T-helper 2 cell treated with Interferon-gamma antibody and Interleukin-4, amounts not matched to agents 100 ng/mL and 5 ng/mL, for 36 hours (primary cell): ENCODE measurements at regions not wholly inside any gene's neighbourhood (a gene's known extent, or its start where the extent isn't known, plus 50 kb on each side); places are given as distances from the start of the nearest gene placed in this dataset.
"Not testable (repeated sequence)": the region's sequence is repeated elsewhere in the genome, so short reads cannot be mapped to it uniquely, and the experiment has no call there.

Source experiments
- intact Hi-C: fragments of 100-400 bp; cut with micrococcal nuclease; formaldehyde crosslinking; loops from one replicate; pipeline ENCODE4 v1.15.1; 2023

GRCh38 chr9:104980039-104980654 lies 52.2 kb upstream of the ABCA1 start:
- intact Hi-C loops = no loop called here

DNA sequence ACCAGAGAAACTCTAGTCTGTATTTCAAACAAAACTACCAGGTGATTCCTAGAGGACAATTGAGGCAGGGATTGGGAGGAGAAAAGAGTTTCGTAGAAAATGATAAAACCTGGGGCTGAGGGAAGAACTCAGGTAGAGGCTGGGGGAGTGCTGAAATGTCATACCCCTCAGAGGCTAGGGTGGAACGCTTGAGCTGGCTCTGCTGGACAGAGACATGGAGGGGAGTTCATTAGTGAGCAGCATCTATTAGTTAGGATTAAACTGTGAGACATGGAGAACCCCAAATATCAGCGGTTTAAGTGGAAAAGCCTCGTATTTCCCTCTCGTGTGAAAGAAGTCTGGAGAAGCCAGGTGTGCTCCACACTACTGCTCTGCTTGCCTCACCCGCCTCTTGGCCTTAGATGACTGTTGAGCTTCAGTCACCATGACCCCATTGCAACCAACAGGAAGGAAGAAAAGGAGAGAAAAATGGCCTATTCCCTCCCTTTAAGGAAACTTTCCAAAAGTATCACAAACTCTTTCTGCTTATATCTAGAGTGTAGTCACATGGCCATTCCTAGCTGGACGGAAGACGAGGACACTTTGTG lies 53.7 kb upstream of the ABCA1 start:
- intact Hi-C loops = no loop called here

GRCh38 chr9:104982543-104982942 lies 54.6 kb upstream of the ABCA1 start:
- intact Hi-C loops = no loop called here

DNA sequence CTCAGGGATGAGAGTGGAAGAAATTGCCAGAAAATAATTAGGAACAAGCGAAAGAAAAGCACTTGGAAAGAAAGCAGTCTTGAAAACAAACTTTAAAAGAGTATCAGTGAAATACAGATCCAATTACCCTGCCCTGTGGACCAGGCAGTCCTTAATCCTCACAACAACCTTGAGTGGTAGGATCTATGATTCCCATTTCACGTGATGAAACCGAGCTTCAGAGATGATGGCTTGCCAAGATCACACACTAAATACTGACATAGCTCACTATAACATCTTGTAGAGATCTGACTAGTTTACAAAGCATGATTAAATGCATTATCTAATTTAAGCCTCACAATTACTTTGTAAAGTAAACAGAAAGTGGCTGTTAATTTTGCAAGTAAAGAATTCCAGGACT lies 55.5 kb upstream of the ABCA1 start:
- intact Hi-C loops = no loop called here

GRCh38 chr9:104984121-104984520 lies 56.2 kb upstream of the ABCA1 start:
- intact Hi-C loops = no loop called here

- intact Hi-C loops = no loop called here
Observed at GRCh38 chr9:104984542-104984941, 56.6 kb upstream of the ABCA1 start.

- intact Hi-C loops = no loop called here
Observed at GRCh38 chr9:104984948-104985347, 57.0 kb upstream of the ABCA1 start.

- intact Hi-C loops = no loop called here
Observed at GRCh38 chr9:104986096-104986495, 58.1 kb upstream of the ABCA1 start.

GRCh38 chr9:104987743-104988142 lies 59.8 kb upstream of the ABCA1 start:
- intact Hi-C loops = no loop called here

DNA sequence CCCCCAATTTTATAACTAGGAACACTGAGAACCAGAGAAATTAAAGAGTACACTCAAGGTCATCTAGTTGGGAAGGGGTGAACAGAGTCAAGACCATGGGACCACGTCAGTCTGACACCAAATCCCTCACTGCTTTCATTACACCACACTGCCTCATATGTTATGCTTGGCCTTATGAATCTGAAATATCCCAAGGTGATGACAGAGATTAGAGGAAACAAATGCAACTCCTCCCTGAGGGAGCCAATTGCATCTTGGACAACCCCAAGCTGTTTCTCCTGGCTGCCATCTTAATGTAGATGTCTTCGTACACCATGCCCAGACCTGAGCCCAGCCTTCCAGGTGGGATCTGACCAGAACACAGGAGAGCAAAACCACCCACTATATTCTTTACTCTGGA lies 60.6 kb upstream of the ABCA1 start:
- intact Hi-C loops = no loop called here

- intact Hi-C loops = loop anchor here (1.0 to 5.0 kb wide), 7 partner anchors 23 to 897 kb away; partner anchors contain the start of genes NIPSNAP3A and SMC2
Observed at GRCh38 chr9:104991144-104991953, 63.4 kb upstream of the ABCA1 start.

GRCh38 chr9:104992659-104993058 lies 64.7 kb upstream of the ABCA1 start:
- intact Hi-C loops = loop anchor here (5.0 kb wide), 1 partner anchor 35 kb away; no protein-coding TSS in a partner anchor

GRCh38 chr9:104993291-104993963 lies 65.5 kb upstream of the ABCA1 start:
- intact Hi-C loops = loop anchor here (5.0 kb wide), 1 partner anchor 36 kb away; no protein-coding TSS in a partner anchor

GRCh38 chr9:104997536-104997935 lies 69.6 kb upstream of the ABCA1 start:
- intact Hi-C loops = no loop called here

DNA sequence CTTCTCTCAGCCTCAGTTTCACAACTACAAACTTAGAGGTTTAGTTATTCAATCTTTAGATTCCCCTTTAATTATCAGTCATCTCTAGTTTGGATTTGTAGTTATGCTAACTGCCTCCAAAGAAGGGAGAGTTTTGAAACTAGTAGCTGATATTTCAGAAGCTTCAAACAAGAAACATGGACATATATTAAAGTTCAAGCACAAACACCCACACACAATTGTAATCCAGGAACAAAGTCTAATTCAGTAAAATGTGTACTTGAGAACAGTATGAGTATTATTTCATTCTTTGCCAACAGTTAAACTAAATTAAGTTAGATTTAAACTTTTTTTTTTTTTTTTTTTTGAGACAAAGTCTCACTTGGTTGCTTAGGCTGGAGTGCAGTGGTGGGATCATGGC lies 71.2 kb upstream of the ABCA1 start:
- intact Hi-C loops = no loop called here

DNA sequence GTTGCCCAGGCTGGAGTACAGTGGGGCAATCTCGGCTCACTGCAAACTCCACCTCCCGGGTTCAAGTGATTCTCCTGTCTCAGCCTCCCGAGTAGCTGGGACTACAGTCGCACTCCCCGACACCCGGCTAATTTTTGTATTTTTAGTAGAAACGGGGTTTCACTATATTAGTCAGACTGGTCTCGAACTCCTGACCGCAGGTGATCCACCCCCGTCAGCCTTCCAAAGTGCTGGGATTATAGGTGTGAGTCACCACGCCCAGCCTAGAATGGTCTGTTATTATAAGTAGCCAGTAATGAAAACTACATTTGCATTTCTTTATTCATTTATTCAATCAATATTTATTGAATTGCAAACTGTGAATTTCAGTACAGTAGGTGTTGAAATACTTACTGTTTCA lies 72.6 kb upstream of the ABCA1 start:
- intact Hi-C loops = not testable (repeated sequence)

- intact Hi-C loops = no loop called here
Observed at GRCh38 chr9:105004466-105005090, 76.6 kb upstream of the ABCA1 start.

DNA sequence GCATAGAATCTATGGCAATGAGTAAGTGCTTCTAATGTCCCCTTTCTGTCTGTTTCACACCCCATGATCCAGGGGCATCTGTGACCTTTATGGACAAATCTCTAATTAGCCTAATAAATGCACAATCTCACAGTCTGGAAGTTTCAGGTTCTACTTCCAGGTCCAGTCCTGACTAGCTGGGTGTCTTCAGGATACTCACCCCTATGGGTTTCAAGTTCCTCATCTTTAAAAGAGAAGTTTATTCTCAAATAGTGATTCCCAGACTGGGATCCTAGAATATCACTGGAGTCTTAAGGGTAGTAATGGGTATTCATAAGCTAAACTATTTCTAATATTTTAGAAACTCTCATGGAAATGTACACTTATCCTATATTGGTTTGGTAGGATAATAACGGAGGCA lies 77.2 kb upstream of the ABCA1 start:
- intact Hi-C loops = no loop called here

DNA sequence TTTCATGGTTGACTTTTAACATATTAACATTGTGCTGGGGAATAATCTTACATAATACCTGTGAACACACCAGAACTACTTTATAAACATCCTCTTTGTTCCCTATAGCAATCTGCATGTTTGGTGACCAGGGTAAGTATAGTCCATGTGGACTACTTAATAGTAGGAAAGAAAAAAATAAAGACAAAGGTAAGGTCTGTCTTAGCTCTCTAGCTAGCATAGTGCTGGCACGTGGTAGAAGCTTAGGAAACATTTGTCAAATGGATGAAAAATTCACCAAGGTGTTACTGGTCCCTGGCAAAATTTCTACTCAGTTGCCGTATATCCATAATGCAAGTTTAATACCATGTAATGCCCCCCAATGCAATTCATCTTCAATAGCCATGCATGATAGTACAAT lies 78.6 kb upstream of the ABCA1 start:
- intact Hi-C loops = no loop called here

DNA sequence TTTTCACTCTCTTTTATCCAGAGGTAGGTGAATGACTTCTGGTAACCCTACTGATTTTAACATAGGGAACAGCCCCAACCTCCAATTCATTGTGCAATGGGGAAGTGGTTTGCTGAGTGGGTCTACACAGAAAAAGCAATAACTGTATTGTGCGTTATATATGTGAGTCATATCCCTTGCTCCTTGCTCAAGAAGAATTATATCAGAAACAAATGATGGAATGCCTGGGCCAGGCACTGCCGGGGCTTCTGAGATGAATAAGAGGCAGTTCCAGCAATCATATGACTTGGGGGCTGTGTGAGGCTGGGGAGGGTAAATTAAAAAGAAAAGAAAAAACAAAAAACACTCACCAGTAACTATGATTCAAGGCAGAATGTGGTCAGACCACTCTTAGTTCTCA lies 79.2 kb upstream of the ABCA1 start:
- intact Hi-C loops = no loop called here

DNA sequence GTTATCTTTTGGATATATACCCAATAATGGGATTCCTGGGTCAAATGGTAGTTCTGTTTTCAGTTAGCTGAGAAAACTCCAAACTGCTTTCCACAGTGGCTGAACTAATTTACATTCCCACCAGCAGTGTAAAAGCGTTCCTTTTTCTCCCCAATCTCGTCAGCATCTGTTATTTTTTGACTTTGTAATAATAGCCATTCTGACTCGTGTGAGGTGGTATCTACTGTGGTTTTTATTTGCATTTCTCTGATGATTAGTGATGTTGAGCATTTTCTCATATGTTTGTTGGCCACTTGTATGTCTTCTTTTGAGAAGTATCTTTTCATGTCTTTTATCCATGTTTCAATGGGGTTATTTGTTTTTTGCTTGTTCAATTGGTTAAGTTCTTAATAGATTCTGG lies 82.1 kb upstream of the ABCA1 start:
- intact Hi-C loops = not testable (repeated sequence)
